ENCODE measurements at regions not wholly inside any gene's neighbourhood (a gene's known extent, or its start where the extent isn't known, plus 50 kb on each side); places are given as distances from the start of the nearest gene placed in this dataset.

GRCh38 chr6:68082086-68082485 lies 553.0 kb upstream of the ADGRB3 start:
- Histone ChIP-seq H3K27ac (no peak overlapping the region), H3K27me3 (replicated peaks; ENCODE audit: insufficient read depth) (no peaks in the 10 kb centered on the region), H3K9me3 (no peaks in the 10 kb centered on the region), H3K36me3 (no peaks in the 10 kb centered on the region), H3K4me1 (replicated peaks) (no peaks in the 10 kb centered on the region), H3K4me3 (no peak overlapping the region)
- intact Hi-C loops (cut with DNase I): no loop called here
- TF ChIP-seq POLR2AphosphoS5 (IDR thresholded peaks at IDR 0.05) (no peak), POLR2A (IDR thresholded peaks at IDR 0.05) (no peak), CTCF (IDR thresholded peaks at IDR 0.05) (no peak)
- no peak for DNase-seq (ENCODE audit: low spot score)

GRCh38 chr6:68080074-68080473 lies 555.0 kb upstream of the ADGRB3 start:
- 60% methylated on average over 3 of the region's 3 CpGs for WGBS
- Histone ChIP-seq H3K27ac (no peak overlapping the region), H3K27me3 (replicated peaks; ENCODE audit: insufficient read depth) (no peaks in the 10 kb centered on the region), H3K4me3 (no peak overlapping the region), H3K4me1 (replicated peaks) (no peaks in the 10 kb centered on the region), H3K9me3 (no peaks in the 10 kb centered on the region), H3K36me3 (no peaks in the 10 kb centered on the region)
- intact Hi-C loops (cut with DNase I): no loop called here
- no peak for TF ChIP-seq POLR2A (IDR thresholded peaks at IDR 0.05)
- no peak for TF ChIP-seq CTCF (IDR thresholded peaks at IDR 0.05)
- no peak for TF ChIP-seq POLR2AphosphoS5 (IDR thresholded peaks at IDR 0.05)
- no peak for DNase-seq (ENCODE audit: low spot score)

- no peak overlapping the region for H3K4me3 ChIP-seq
- H3K36me3 ChIP-seq: no peaks in the 10 kb centered on the region
- no peaks in the 10 kb centered on the region for H3K27me3 ChIP-seq (replicated peaks; ENCODE audit: insufficient read depth)
- TF ChIP-seq POLR2A (IDR thresholded peaks at IDR 0.05) (no peak), CTCF (IDR thresholded peaks at IDR 0.05) (no peak), POLR2AphosphoS5 (IDR thresholded peaks at IDR 0.05) (no peak)
- H3K4me1 ChIP-seq (replicated peaks): no peaks in the 10 kb centered on the region
- intact Hi-C loops (cut with DNase I): no loop called here
- no peak overlapping the region for H3K27ac ChIP-seq
- 96% methylated on average over 5 of the region's 5 CpGs for WGBS
- no peak for DNase-seq (ENCODE audit: low spot score)
- H3K9me3 ChIP-seq: no peaks in the 10 kb centered on the region
These were observed 557.4 kb upstream of the ADGRB3 start for GRCh38 chr6:68077661-68078060.

- Histone ChIP-seq H3K9me3 (no peaks in the 10 kb centered on the region), H3K36me3 (no peaks in the 10 kb centered on the region), H3K4me1 (replicated peaks) (no peaks in the 10 kb centered on the region), H3K27ac (no peak overlapping the region), H3K27me3 (replicated peaks; ENCODE audit: insufficient read depth) (no peaks in the 10 kb centered on the region), H3K4me3 (no peak overlapping the region)
- no peak for TF ChIP-seq POLR2A (IDR thresholded peaks at IDR 0.05)
- no peak for TF ChIP-seq CTCF (IDR thresholded peaks at IDR 0.05)
- no peak for TF ChIP-seq POLR2AphosphoS5 (IDR thresholded peaks at IDR 0.05)
- no peak for DNase-seq (ENCODE audit: low spot score)
- intact Hi-C loops (cut with DNase I): no loop called here
These were observed 563.3 kb upstream of the ADGRB3 start for GRCh38 chr6:68071740-68072139.

- no peaks in the 10 kb centered on the region for H3K4me1 ChIP-seq (replicated peaks)
- no peak overlapping the region for H3K27ac ChIP-seq
- no peak overlapping the region for H3K4me3 ChIP-seq
- no peaks in the 10 kb centered on the region for H3K36me3 ChIP-seq
- no peak for DNase-seq (ENCODE audit: low spot score)
- no peak for TF ChIP-seq CTCF (IDR thresholded peaks at IDR 0.05)
- no peak for TF ChIP-seq POLR2AphosphoS5 (IDR thresholded peaks at IDR 0.05)
- TF ChIP-seq POLR2A (IDR thresholded peaks at IDR 0.05): no peak
- H3K9me3 ChIP-seq: no peaks in the 10 kb centered on the region
- H3K27me3 ChIP-seq (replicated peaks; ENCODE audit: insufficient read depth): no peaks in the 10 kb centered on the region
- WGBS: 44% methylated on average over 5 of the region's 5 CpGs
- intact Hi-C loops (cut with DNase I): no loop called here
These were observed 565.0 kb upstream of the ADGRB3 start for GRCh38 chr6:68069921-68070710.

Data from prostate gland (tissue), 2 donors.